DOHH2 (cell line): ENCODE measurements at regions not wholly inside any gene's neighbourhood (a gene's known extent, or its start where the extent isn't known, plus 50 kb on each side); places are given as distances from the start of the nearest gene placed in this dataset.

Experiments
- H3F3A ChIP-seq: fragments of 200-600 bp; sonication (generic), shearing (Covaris generic); 2 replicates; pipeline ENCODE4 v1.6.0; 2016; ENCODE audit warnings: antibody characterized with exemption, mild to moderate bottlenecking; ENCODE audit not compliant: control insufficient read depth, insufficient read depth
- H3K27ac ChIP-seq: fragments of 200-600 bp; sonication (generic); 2 replicates; pipeline ENCODE4 v1.5.1; 2014; ENCODE audit warnings: low read depth, mild to moderate bottlenecking, low read length, moderate library complexity
- H3K27me3 ChIP-seq: fragments of 200-600 bp; sonication (generic); 2 replicates; pipeline ENCODE4 v1.6.1; 2014; ENCODE audit warnings: mild to moderate bottlenecking, low read length, mixed read lengths; ENCODE audit not compliant: control insufficient read depth
- H3K36me3 ChIP-seq: fragments of 200-600 bp; sonication (generic); 2 replicates; pipeline ENCODE4 v1.6.1; 2014; ENCODE audit warnings: mild to moderate bottlenecking, low read length, moderate library complexity, mixed read lengths; ENCODE audit not compliant: control insufficient read depth
- H3K4me1 ChIP-seq: fragments of 200-600 bp; sonication (generic); 2 replicates; pipeline ENCODE4 v1.6.1; 2014; ENCODE audit warnings: mild to moderate bottlenecking, low read length, mixed read lengths; ENCODE audit not compliant: control insufficient read depth
- H3K4me2 ChIP-seq: fragments of 200-600 bp; sonication (generic); 2 replicates; pipeline ENCODE4 v1.6.0; 2014; ENCODE audit warnings: mild to moderate bottlenecking, low read length, moderate library complexity
- H3K4me3 ChIP-seq: fragments of 200-600 bp; sonication (generic); 2 replicates; pipeline ENCODE4 v1.5.1; 2014; ENCODE audit warnings: mild to moderate bottlenecking, low read length, mixed read lengths
- H3K79me2 ChIP-seq: fragments of 200-600 bp; sonication (generic); 2 replicates; pipeline ENCODE4 v1.6.1; 2014; ENCODE audit warnings: mild to moderate bottlenecking, low read length, mixed read lengths; ENCODE audit not compliant: control insufficient read depth
- H3K9me2 ChIP-seq: fragments of 200-600 bp; sonication (generic); replicated peaks from 2 replicates; pipeline ENCODE4 v1.6.1; 2014; ENCODE audit warnings: mild to moderate bottlenecking, low read length, mixed read lengths; ENCODE audit not compliant: control insufficient read depth
- H3K9me3 ChIP-seq: fragments of 200-600 bp; sonication (generic); 2 replicates; pipeline ENCODE4 v1.6.1; 2014; ENCODE audit warnings: antibody characterized with exemption, low read length, mixed read lengths; ENCODE audit not compliant: control insufficient read depth, insufficient read depth
- H4K20me1 ChIP-seq: fragments of 200-600 bp; sonication (generic); 2 replicates; pipeline ENCODE4 v1.6.0; 2014; ENCODE audit warnings: low read depth, mild to moderate bottlenecking, antibody characterized with exemption, low read length, moderate library complexity; ENCODE audit not compliant: control insufficient read depth, insufficient read depth
- EZH2phosphoT487 ChIP-seq: fragments of 200-600 bp; sonication (generic); IDR thresholded peaks from 2 replicates; pipeline ENCODE4 v1.6.1; 2017; ENCODE audit warnings: borderline replicate concordance, mild to moderate bottlenecking, antibody characterized with exemption, low read length, moderate library complexity, mixed read lengths
- TF ChIP-seq, protein P1 (sequence below): fragments of 200-600 bp; sonication (generic); IDR thresholded peaks from one replicate; pipeline ENCODE4 v1.5.1; 2014; ENCODE audit warnings: antibody characterized with exemption, mild to moderate bottlenecking, low read depth, low read length; ENCODE audit not compliant: poor library complexity, severe bottlenecking

DNA sequence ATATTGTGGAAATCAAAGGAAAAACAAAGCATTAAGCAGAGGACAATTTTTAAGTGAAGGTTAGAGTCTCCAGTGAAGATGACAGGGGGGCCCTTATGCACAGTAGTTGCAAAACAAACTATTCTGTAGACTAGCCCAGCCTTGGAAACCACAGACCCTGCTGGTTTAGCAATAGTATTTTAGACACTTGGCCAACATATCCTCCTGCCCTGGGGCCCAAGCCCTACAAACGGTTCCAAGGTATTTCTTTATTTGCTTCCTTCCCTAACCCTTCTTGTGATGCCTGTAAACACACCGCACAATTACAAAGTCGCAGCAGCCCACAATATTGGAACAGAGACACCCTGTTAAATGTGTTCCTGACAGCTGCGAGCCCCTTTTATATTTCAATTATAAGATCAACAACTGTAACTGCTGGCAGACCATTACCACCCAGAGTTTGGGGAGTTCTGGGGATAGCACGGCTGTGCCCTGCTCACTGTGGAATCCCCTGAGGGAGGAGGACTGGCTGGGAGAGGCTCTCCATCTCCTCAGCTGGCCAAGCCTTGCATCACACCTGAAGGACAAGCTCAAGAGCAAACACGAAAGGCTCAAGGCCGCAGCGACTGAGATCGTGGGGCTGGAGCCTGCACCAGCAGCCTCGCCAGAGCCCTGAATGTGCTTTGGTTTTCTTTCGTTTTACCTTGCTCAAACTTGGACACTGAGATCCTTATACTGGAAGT, 282.2 kb upstream of the ATP5MC3 start:
- Histone ChIP-seq H3K27me3 (no peaks in the 10 kb centered on the region), H3K79me2 (no peaks in the 10 kb centered on the region), H4K20me1 (no peaks in the 10 kb centered on the region), H3K4me1 (no peaks in the 10 kb centered on the region), H3F3A (no peaks in the 10 kb centered on the region), H3K27ac (no peak overlapping the region), H3K36me3 (no peaks in the 10 kb centered on the region), H3K4me3 (no peak overlapping the region), H3K4me2 (no peak overlapping the region), H3K9me2 (no peaks in the 10 kb centered on the region), H3K9me3 (no peaks in the 10 kb centered on the region; the same call in 1 of the 2 replicates)
- TF ChIP-seq, protein P1, sequence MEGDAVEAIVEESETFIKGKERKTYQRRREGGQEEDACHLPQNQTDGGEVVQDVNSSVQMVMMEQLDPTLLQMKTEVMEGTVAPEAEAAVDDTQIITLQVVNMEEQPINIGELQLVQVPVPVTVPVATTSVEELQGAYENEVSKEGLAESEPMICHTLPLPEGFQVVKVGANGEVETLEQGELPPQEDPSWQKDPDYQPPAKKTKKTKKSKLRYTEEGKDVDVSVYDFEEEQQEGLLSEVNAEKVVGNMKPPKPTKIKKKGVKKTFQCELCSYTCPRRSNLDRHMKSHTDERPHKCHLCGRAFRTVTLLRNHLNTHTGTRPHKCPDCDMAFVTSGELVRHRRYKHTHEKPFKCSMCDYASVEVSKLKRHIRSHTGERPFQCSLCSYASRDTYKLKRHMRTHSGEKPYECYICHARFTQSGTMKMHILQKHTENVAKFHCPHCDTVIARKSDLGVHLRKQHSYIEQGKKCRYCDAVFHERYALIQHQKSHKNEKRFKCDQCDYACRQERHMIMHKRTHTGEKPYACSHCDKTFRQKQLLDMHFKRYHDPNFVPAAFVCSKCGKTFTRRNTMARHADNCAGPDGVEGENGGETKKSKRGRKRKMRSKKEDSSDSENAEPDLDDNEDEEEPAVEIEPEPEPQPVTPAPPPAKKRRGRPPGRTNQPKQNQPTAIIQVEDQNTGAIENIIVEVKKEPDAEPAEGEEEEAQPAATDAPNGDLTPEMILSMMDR: no peak
- no peak for TF ChIP-seq EZH2phosphoT487

DNA sequence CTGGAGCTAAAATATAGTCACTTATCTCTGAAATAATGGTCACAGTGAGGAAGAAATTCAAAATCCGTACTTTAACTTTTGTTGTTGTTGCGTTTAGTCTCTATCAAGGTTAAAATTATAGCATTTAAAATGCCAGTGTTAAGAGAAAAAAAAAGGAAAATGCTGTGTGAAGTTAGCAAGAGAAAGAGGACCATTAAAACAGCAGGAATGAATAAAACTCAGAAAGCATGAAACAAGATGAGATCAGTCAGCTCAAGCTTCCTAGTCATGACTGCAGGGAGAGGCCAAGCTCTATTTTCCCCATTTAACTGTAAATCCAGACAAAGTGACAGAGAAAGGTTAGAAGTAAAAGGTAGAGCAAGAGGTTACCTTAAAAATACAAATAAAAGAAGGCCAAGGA, 281.7 kb upstream of the ATP5MC3 start:
- Histone ChIP-seq H3K4me2 (no peak overlapping the region), H3F3A (no peaks in the 10 kb centered on the region), H3K27ac (no peak overlapping the region), H3K79me2 (no peaks in the 10 kb centered on the region), H3K9me3 (no peaks in the 10 kb centered on the region; the same call in 1 of the 2 replicates), H3K36me3 (no peaks in the 10 kb centered on the region), H3K4me3 (no peak overlapping the region), H3K4me1 (no peaks in the 10 kb centered on the region), H4K20me1 (no peaks in the 10 kb centered on the region), H3K27me3 (no peaks in the 10 kb centered on the region), H3K9me2 (no peaks in the 10 kb centered on the region)
- no peak for TF ChIP-seq EZH2phosphoT487
- TF ChIP-seq, protein P1: no peak

DNA sequence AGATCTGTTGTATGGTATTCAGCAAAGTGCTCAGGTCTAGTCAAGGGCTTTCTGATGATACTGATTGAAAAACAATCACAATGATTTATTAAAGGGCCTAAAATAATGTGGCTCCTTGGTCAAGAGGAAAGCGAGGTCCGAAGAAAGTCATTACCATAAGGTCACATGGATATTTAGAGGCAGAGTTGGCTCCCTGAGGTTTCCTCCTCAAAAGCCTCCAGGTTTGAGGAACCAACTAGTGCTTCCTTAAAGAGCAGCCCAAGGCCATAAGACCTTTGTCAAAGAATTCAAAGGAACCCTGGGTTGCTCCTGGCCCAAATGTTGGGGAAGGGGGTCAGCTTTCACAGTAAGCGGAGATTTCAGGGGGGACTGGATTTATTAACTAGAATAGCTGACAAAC, 280.7 kb upstream of the ATP5MC3 start:
- Histone ChIP-seq H3K27ac (no peak overlapping the region), H3K9me3 (no peaks in the 10 kb centered on the region; the same call in 1 of the 2 replicates), H3K36me3 (no peaks in the 10 kb centered on the region), H3F3A (no peaks in the 10 kb centered on the region), H3K27me3 (no peaks in the 10 kb centered on the region), H3K79me2 (no peaks in the 10 kb centered on the region), H3K4me3 (no peak overlapping the region), H3K4me1 (no peaks in the 10 kb centered on the region), H3K4me2 (no peak overlapping the region), H3K9me2 (no peaks in the 10 kb centered on the region), H4K20me1 (no peaks in the 10 kb centered on the region)
- TF ChIP-seq, protein P1: no peak
- no peak for TF ChIP-seq EZH2phosphoT487
